MM.1S (cell line): ENCODE measurements at regions not wholly inside any gene's neighbourhood (a gene's known extent, or its start where the extent isn't known, plus 50 kb on each side); places are given as distances from the start of the nearest gene placed in this dataset.
A peak's percentile ranks its signal among the peaks of the same experiment; 100 is the strongest.

Experiments
- DNase-seq: peaks from one replicate; pipeline ENCODE4 v3.0.0-alpha.2; 2015
- H2AFZ ChIP-seq: fragments of 300-600 bp; sonication (generic); 2 replicates; pipeline ENCODE4 v1.6.0; 2016; ENCODE audit warnings: antibody characterized with exemption, low read length
- H3F3A ChIP-seq: fragments of 300-600 bp; sonication (generic); 2 replicates; pipeline ENCODE4 v1.6.1; 2016; ENCODE audit warnings: mild to moderate bottlenecking, antibody characterized with exemption, low read length, moderate library complexity, mixed read lengths; ENCODE audit not compliant: insufficient read depth
- H3K27ac ChIP-seq: fragments of 300-600 bp; sonication (generic); 2 replicates; pipeline ENCODE4 v1.5.1; 2016; ENCODE audit warnings: mild to moderate bottlenecking, low read length
- H3K27me3 ChIP-seq: fragments of 300-600 bp; sonication (generic); replicated peaks from 2 replicates; pipeline ENCODE4 v1.6.0; 2016; ENCODE audit warnings: low read length; ENCODE audit not compliant: insufficient read depth
- H3K36me3 ChIP-seq: fragments of 300-600 bp; sonication (generic); replicated peaks from 2 replicates; pipeline ENCODE4 v1.6.1; 2016; ENCODE audit warnings: mild to moderate bottlenecking, low read length, mixed read lengths; ENCODE audit not compliant: insufficient read depth
- H3K4me1 ChIP-seq: fragments of 300-600 bp; sonication (generic); 2 replicates; pipeline ENCODE4 v1.6.1; 2016; ENCODE audit warnings: low read length, mixed read lengths
- H3K4me2 ChIP-seq: fragments of 300-600 bp; sonication (generic); 2 replicates; pipeline ENCODE4 v1.6.0; 2016; ENCODE audit warnings: low read depth, low read length
- H3K4me3 ChIP-seq: fragments of 300-600 bp; sonication (generic); 2 replicates; pipeline ENCODE4 v1.5.1; 2016; ENCODE audit warnings: low read length, mixed read lengths
- H3K79me2 ChIP-seq: fragments of 300-600 bp; sonication (generic); 2 replicates; pipeline ENCODE4 v1.6.1; 2016; ENCODE audit warnings: mixed run types, low read length, mixed read lengths
- H3K9ac ChIP-seq: fragments of 300-600 bp; sonication (generic); 2 replicates; pipeline ENCODE4 v1.6.1; 2016; ENCODE audit warnings: low read length, mixed read lengths
- H3K9me2 ChIP-seq: fragments of 300-600 bp; sonication (generic); replicated peaks from 2 replicates; pipeline ENCODE4 v1.6.1; 2016; ENCODE audit warnings: mild to moderate bottlenecking, low read length, mixed read lengths; ENCODE audit not compliant: insufficient read depth
- H3K9me3 ChIP-seq: fragments of 300-600 bp; sonication (generic); replicated peaks from 2 replicates; pipeline ENCODE4 v1.6.1; 2016; ENCODE audit warnings: mild to moderate bottlenecking, low read length, mixed read lengths; ENCODE audit not compliant: insufficient read depth
- H4K20me1 ChIP-seq: fragments of 300-600 bp; sonication (generic); 2 replicates; pipeline ENCODE4 v1.6.1; 2016; ENCODE audit warnings: mild to moderate bottlenecking, low read length, moderate library complexity, mixed read lengths; ENCODE audit not compliant: insufficient read depth
- CTCF ChIP-seq: fragments of 300-600 bp; sonication (generic); IDR thresholded peaks from 2 replicates; pipeline ENCODE4 v1.5.1; 2016; ENCODE audit warnings: antibody characterized with exemption, low read length, mixed read lengths
- EZH2 ChIP-seq: fragments of 300-600 bp; sonication (generic); optimal IDR thresholded peaks from 2 replicates; pipeline ENCODE3; 2017; ENCODE audit warnings: low read depth, mild to moderate bottlenecking, antibody characterized with exemption, low read length, mixed read lengths
- EZH2phosphoT487 ChIP-seq: fragments of 300-600 bp; sonication (generic); IDR thresholded peaks from 2 replicates; pipeline ENCODE4 v1.6.1; 2018; ENCODE audit warnings: antibody characterized with exemption, low read length

GRCh38 chr11:81644239-81644840 is 1089.3 kb downstream of the FAM181B start:
- DNase-seq: peak; percentile 65
- Histone ChIP-seq H3K79me2 (no peaks in the 10 kb centered on the region), H3K4me3 (no peak overlapping the region), H4K20me1 (no peaks in the 10 kb centered on the region), H3K9me3 (no peaks in the 10 kb centered on the region), H3K27me3 (no peaks in the 10 kb centered on the region), H3K4me2 (no peak overlapping the region), H3F3A (no peaks in the 10 kb centered on the region), H3K27ac (no peak overlapping the region), H3K9me2 (no peaks in the 10 kb centered on the region), H3K4me1 (no peaks in the 10 kb centered on the region), H2AFZ (no peak overlapping the region), H3K36me3 (no peaks in the 10 kb centered on the region), H3K9ac (no peak overlapping the region)
- no peak for TF ChIP-seq EZH2
- TF ChIP-seq CTCF: peak; percentile 78

- Histone ChIP-seq H3K27ac (no peak overlapping the region), H4K20me1 (no peaks in the 10 kb centered on the region), H3K36me3 (no peaks in the 10 kb centered on the region), H3K79me2 (no peaks in the 10 kb centered on the region), H3K9me3 (no peaks in the 10 kb centered on the region), H3K27me3 (no peaks in the 10 kb centered on the region), H3K9me2 (no peaks in the 10 kb centered on the region), H3K4me3 (no peak overlapping the region), H3K9ac (no peak overlapping the region), H3F3A (no peaks in the 10 kb centered on the region), H2AFZ (no peak overlapping the region), H3K4me2 (no peak overlapping the region), H3K4me1 (no peaks in the 10 kb centered on the region)
- TF ChIP-seq CTCF (no peak), EZH2phosphoT487 (no peak), EZH2 (no peak)
- no peak for DNase-seq
These were observed 1099.2 kb downstream of the FAM181B start for GRCh38 chr11:81634483-81634882.

- DNase-seq: no peak
- TF ChIP-seq EZH2: no peak
- TF ChIP-seq EZH2phosphoT487: no peak
- no peak for TF ChIP-seq CTCF
- Histone ChIP-seq H2AFZ (no peak overlapping the region), H3K27me3 (no peaks in the 10 kb centered on the region), H3F3A (no peaks in the 10 kb centered on the region), H3K4me3 (no peak overlapping the region), H3K9me3 (no peaks in the 10 kb centered on the region), H3K36me3 (no peaks in the 10 kb centered on the region), H3K9ac (no peak overlapping the region), H4K20me1 (no peaks in the 10 kb centered on the region), H3K9me2 (no peaks in the 10 kb centered on the region), H3K4me2 (no peak overlapping the region), H3K27ac (no peak overlapping the region), H3K4me1 (no peaks in the 10 kb centered on the region), H3K79me2 (no peaks in the 10 kb centered on the region)
These were observed 1131.2 kb downstream of the FAM181B start for GRCh38 chr11:81602508-81602907.
